Esophagus mucosa (tissue), 1 donor: ENCODE measurements at regions not wholly inside any gene's neighbourhood (a gene's known extent, or its start where the extent isn't known, plus 50 kb on each side); places are given as distances from the start of the nearest gene placed in this dataset.

Source experiments
- ATAC-seq: fragments of 200-7000 bp; cut with Tn5 transposase; one replicate; pipeline ENCODE4 v1.9.1; 2020
- donor health status: DM: yes; HTN: yes; CAD: no.

DNA sequence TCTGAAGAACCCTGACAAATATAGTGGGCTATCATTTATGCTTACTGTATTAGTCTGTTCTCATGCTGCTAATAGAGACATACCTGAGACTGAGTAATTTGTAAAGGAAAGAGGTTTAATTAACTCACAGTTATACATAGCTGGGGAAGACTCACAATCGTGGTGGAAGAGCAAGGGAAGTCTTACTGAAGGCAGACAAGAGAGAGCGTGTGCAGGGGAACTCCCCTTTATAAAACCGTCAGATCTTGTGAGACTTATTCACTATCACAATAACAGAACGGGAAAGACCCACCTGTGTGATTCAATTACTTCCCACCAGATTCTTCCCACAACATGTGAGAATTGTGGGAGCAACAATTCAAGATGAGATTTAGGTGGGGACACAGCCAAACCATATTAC is 526.8 kb upstream of the GOT2 start:
- no peak for ATAC-seq

DNA sequence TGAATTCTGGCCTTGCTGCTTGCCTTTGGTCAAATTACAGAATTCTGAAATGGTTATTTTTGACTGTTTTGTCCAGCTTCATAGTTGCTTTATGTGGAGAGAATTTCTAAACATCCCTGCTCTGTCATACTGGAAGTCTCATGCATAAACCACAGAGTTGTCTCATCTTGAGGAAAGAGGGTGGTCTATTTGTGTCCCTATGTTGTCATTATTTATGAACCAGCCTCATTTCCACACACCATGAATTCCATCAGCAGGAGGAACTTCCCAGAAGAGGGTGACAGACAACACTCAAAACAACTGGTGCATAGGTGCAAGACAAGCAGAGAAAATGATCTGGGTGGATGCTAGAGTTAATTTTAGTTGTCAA is 525.8 kb upstream of the GOT2 start:
- ATAC-seq: no peak

DNA sequence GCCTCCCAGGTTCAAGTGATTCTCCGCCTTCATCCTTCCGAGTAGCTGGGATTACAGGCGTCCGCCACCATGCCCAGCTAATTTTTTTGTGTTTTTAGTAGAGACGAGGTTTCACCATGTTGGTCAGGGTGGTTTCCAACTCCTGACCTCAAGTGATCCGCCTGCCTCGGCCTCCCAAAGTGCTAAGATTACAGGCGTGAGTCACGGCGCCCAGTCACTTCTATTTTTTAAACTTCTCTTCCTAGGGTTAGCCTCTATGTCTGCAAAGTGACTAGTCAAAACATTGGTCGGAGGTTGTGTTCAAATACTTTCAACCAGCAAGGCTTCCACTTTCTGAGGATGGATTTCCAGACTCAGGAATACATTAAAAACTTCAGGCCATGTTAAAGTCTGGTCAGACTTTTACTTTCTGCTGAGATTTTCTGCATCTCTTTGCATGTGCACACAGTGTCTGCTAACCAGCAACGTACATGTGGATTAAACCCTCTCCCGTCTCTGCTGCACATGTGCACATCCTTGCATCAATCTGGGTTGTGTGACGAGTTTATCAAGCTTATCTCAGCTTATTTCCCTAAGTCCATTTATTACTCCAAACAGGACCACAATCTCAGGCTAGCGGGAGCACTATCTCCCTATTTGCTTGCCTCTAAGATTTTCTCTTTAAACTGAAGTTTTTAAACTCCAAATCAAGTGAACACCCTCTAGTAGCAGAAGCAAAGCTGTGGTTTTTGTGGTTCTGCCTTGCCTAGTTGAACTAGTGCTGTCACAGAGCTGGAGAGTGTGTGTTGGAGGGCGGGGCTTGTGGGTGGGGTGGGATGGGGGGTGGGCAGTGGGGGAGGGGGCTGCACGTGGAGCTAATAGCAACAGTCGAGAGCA is 525.2 kb upstream of the GOT2 start:
- no peak for ATAC-seq

DNA sequence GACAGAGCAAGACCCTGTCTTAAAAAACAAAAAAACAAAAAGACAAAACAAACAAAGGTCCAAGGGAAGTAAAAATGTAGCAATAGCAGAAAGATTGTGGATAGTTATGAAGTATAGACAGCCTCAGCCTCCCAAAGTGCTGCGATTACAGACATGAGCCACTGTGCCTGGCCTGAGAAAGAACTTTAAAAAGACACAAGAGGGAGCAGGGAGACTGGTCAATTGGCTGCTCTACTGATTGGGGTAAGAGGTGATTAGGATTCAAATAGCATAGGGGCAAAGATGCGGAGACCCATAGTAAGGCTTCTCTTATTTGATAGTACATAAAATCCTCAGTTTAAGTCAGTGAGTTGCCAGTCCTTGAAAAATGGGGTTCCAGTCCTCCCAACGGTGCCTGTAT is 518.2 kb upstream of the GOT2 start:
- ATAC-seq: no peak

DNA sequence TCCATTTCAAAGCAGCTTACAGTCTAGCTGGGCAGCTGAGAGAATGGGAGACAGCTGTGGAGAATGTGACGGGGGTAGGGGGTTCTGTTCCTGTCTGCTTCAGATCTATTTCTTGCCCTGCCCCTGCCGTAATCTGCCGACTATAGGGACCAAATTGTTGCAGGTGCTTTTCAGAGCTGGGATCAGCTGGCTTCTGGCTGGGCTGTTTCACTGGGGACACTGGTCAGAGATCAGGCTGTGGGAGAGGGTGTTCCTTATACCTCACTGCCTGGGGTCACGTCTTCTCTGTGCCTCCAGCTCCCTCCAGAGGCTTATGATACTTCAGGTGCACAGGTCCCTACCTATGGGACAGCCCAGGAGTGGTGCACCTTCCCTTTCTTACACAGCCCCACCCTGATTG is 514.9 kb upstream of the GOT2 start:
- no peak for ATAC-seq

DNA sequence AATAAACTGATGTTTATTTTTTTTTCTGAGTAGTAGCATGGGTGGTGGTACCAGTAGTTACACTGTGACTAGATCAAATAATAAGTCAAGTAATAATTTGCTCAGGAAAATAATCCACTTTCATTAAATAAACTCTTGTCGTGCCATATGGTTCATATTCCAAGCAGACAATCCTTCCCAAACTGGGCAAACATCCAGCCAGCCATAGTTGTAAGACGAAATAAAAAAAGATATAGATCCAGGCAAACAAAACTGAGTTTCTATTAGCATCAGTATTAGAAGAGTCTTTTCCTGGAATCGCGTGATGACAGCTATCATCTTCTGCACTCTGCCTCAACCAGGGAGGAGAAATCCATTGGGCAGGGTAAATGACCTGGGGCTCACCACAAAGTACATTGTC is 508.4 kb upstream of the GOT2 start:
- no peak for ATAC-seq

DNA sequence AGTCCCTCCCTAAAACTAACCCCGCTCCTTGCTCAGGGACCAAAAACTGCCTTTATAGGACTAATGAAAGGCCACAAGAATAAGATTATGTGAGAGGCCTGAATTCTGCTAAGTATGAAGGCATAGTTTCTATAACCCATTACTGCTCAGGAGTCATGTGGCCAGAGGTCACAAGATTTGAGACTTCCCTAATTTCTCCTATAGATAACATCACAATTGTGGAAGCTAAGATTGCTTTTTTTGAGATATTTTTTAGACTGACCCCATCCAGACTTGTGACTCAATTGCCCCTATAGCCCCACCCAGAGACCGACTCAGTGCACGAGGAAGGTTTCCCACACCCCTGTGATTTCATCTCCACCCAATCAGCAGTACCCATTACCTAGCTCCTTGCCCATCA is 504.1 kb upstream of the GOT2 start:
- no peak for ATAC-seq

DNA sequence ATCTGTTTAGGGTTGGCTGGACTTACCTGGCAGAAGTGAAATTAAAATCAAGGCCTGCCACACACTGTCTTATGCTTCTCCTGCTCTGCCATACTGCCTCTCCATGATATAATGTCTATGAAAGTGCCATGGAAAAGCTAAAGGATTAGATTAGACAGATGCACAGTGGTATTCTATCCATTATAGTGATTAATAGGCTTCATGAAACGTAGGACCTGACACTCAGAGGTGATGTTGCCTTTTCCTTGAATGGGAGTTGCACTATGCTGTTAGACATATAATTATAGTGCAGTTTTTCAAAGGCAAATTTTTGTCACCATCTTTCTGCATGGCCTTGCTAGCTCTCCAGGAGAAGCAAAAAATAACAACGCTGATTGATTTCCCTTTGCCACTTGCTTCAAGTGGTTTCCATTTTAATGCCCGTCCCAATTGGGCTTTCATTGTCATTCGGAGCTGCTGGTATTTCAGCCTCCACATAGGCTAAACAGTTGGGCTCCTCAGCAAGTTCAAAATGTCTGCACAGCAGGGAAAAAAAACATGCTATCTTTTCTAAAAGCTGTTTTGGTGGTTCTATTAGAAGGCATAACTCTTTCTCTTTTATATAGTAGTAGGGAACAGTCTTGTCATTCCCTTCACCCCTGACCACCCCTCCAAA is 502.8 kb upstream of the GOT2 start:
- no peak for ATAC-seq

DNA sequence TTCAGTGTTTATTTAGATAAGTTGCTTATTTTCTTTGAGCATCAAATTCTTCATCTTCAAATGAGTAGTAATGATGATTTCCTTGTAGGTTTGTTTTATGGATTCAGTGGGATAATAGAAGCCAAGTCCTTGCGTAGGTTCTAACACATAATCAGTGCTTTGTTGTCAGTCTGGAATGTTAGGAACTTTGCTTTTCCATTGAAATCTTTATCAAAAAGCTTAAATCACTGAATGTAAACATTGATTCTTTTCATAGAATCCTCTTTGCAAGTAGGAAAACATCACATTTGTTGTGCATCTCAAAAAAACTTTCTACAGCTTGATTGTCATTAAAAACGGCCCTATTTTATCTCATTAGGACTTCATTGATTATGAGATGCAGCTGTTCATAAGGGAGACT is 490.3 kb upstream of the GOT2 start:
- no peak for ATAC-seq

DNA sequence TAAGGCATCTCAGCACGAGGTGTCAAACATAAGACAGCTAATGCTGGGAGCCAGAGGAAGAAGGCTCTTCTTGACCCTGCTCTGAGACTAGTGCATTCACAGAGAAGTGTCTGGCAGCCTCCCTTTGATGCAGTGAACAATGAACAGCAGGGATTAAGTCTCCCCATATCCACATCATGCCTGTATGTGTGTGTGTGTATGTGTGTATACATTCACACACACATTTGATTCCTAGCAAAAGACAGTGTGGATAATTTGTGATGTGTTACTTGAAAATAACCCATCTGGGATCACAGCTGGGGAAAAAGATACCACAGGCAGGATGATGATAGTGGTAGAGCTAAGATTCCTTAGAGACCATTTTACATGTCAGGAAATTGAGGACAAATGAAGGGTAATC is 485.9 kb upstream of the GOT2 start:
- no peak for ATAC-seq

DNA sequence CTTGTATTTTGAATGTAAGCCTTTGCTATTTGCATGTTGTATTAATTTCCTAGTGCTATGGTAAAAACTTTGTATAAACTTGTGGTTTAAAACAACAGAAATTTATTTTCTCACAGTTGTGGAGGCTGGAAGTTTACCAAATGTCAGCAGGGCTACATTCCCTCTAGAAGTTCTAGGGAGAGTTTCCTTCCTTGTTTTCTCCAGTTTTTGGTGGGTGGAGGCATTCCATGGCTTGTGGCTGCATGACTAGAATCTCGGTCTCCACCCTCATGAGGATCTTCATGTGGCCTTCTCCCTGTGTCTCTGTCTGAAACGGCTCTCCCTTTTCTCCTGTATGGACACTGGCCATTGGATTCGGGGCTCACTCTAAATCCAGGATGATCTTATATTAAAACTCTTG is 482.2 kb upstream of the GOT2 start:
- no peak for ATAC-seq

DNA sequence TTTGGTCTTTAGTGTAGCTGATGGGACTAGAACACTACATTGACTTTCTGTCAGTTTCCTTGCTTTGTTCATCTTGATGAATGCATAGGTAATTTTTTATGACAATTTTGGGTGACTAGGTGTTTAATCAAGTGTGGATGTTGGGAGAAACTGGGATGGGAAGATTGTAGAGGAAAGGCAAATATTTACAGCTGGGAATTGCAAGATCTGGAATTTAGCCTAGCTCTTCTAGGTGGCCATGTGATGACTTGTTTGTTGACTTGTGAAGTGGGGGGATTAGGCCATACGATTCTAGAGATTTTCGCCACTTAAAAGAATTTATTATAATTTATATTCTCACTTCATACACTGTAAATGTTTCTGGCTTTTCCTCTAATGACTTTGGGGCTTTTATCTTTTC is 480.3 kb upstream of the GOT2 start:
- ATAC-seq: no peak

DNA sequence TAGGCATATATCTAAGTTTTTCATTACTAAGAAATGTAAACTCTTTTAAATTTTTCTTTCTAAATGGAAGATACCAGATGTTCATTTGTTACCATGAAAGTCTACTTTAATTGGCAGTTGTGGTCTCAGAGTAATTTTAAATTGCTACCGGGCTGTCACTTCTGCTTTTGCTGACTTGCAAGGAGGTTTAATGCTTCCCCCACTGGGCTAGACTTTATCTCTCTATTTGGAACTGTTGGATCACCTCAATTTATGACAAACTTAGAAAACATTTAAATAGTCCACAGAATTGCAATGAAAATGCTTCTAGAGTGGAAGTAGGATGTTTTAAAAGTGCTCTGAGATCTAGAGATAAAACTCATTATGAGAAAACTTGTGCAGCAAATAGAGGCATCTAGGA is 479.8 kb upstream of the GOT2 start:
- ATAC-seq: no peak

DNA sequence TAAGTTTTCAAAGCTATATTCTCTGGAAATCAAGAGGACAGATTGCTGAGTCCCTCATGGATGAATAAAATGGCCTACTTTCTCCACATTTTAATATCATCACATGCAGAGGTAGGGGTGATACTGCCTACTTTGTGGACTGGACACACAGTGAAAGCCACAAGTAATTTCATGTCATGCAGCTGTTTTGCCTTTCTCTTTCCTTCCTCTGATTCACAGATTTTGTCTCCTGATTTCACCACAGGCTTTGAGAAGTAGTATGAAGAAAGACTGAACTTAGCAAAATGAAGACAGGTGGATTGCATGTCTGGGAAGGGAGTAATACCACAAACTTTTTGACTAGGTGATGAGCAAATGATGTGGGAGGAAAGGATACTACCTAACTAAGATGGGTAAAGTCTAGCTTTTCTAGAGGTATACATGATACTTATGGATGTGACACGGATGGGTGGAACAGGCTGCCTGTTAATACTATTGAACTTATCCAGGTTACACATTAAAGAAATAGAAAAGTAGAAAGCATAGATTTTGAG is 478.4 kb upstream of the GOT2 start:
- ATAC-seq: no peak

DNA sequence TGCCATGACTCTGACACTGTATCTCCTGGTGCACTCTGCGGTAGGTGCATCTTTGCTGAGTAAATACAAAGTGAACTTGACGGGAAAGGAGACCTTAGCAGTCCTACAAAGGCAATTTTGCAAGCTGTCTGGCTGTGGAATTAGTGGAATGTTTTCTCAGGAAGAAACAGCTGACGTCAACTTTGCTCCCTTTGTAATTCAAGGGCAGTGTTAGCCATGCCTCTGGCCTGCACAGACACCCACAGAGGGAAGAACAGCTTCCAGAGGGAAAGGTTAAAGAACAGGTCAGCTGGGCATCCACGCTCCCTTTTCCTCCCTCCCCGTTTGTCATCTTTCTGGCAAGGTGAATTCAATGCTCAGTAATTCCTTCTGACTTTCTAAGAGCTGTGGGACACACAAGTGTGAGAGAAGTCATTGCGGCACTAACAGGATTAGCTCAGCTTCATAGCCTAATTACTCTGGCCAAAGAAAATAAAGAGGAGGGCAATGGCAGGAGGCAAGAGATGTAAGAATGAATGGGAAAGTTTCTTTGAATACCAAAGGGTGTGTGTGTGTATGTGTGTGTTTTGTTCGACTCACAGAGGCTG is 476.9 kb upstream of the GOT2 start:
- ATAC-seq: no peak

DNA sequence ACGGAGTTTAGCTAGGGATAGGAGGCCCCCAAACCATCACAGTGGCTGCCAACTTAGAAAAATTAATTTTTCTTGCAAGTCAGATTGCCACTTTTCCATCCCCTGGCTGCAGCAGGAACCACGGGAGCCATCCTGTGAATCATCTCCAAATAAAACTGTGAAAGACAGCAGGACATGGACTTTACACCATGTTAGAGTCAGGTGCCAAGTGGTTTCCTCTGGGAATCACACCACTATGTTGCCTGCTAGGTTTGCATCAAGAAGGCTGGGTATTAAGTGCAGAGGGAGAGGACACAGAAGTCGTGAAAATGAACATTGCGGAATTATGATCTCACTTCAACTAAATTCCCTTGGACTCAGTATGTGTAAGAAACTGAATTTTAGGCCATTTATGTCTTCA is 471.3 kb upstream of the GOT2 start:
- no peak for ATAC-seq

DNA sequence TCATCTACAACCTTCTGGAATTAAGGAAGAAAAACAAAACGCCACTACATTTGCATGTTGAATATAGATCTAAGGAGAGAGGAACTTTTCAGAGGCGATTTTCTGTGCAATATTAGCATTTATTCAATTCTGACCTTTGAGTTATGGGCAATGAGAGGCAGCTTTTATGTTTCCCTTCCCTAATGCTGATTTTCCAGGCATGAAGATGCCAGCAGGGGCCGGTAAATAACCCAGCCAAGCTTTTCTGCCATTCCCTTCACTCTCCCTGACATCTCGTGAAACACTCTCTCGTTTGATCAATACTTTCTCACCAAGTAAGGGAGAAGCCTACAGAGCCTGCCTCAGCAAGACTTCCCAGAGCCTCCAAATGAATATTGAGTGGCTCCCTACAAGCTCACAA is 470.5 kb upstream of the GOT2 start:
- no peak for ATAC-seq

DNA sequence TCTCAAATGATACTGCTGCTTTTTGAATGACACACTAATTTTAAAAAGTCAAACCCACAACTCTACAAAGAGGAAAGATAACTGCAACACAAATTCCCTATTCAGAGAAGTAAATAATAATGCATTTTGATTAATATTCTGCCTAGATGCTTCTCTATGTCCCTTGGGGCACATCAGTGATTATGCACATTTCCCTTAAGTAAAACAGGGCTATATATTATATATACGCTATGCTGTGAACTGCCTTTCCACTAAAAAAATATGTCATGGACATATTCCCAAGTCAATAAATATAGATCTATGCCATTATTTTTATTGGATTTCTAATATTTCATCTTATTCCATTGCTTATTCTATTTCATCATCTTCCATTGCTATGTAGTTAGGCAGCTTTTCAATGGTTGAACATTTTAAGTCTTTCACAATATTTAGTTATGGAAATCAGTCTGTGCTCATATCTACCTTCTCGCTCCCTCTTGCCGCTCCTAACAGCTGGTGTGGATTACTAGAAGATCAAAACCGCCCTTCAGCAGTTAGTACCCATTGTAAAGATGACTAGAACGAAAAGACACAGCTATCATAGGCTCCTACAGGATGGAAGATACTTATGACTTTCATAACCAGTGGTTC is 468.2 kb upstream of the GOT2 start:
- no peak for ATAC-seq

DNA sequence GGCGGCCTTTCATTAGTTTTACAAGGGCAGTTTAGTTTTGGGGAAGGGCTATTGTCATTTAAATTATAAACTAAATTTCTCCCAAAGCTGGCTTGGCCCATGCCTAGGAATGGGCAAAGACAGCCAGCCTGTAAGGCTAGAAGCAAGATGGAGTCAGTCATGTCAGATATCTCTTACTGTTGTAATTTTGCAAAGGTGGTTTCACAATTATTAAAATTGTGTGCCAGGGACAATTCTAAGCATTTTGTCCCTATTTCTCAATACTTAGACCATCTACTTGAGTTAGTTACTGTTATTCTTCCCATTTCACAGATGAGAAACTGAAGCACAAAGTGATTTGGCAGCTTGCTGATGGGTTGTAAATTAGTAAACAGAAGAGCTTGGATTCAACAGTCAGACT is 467.7 kb upstream of the GOT2 start:
- ATAC-seq: no peak

DNA sequence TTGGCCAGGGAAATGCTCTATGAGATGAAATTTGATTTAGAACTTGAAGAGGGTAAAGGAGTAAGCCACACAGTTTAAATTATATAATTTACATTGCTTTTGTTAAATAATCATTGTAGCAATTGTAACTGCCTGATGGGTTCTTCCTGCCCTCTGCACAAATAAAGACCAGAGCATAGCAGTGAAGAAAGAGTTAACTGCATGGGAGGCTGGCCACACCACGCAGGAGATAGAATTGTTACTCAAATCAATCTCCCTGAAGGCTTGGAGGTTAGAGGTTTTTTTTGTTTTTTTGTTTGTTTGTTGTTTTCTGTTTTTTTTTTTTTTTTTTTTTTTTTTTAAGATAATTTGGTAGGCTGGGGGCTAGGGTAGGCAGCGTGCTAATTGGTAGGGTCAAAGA is 467.0 kb upstream of the GOT2 start:
- ATAC-seq: no peak

DNA sequence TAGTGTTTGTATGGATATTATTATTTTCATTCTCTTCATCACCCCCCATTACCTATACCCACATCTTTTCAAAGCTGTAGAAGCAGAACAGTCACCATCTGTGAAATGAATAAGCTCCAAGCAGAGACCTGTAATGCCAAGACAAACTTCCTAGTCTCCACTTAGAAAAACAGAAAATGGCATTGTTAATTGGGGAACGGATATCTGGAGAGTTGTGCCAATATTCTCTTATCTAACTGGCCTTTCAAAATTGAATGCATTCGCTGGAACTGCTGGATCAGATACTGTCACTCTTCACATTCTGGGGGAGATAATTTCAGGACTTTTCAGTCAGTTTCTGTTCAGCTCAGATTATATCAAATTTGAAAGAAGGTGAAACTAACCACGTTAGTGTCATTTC is 464.4 kb upstream of the GOT2 start:
- ATAC-seq: no peak

DNA sequence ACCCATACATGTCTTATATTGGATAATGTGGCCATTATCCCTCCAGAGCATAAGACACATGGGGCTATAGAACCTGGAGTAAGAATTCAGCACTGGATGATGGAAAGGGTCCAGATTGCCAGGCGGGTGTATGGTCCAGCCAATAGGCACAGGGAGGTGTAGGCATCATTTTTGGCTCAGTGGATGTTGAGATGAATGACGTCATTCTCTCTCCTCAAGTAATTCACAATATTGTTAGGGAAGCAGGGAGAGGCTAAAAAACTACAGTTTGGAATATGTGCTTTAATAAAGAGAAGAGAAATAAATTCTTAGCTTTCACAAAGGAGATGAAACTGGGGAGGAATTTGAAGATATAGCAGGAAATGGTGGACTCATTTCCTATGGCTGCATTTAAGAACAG is 461.1 kb upstream of the GOT2 start:
- no peak for ATAC-seq

DNA sequence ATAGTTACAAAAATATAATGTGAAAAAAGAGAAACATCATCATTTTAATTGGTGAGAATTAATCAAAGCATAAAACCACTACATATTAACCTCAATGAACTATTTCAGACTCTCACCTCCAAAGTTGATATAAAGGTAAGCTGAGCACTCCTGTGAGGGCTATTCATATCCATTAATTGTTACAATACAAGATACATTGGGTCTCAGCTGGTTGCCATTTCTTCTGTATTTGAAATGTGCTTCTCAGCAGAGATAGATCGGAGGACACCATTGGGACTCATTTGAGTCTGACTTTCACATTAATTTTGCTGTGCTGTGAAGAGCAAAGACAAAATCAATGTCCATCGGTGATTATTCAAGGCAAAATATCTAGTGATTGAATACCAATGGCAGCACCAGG is 459.5 kb upstream of the GOT2 start:
- no peak for ATAC-seq
